Cardiac fibroblast (primary cell): ENCODE measurements at regions not wholly inside any gene's neighbourhood (a gene's known extent, or its start where the extent isn't known, plus 50 kb on each side); places are given as distances from the start of the nearest gene placed in this dataset.

Experiments
- DNase-seq, 2 donors: peaks; one replicate each; pipeline versions ENCODE4 v3.0.0 to v3.0.0-alpha.2; 2010; ENCODE audit warnings: low read depth in 2 of 2
- H3K4me3 ChIP-seq, 2 donors: replicated peaks in 1 of 2; 1 replicate in 1 of 2; 2 replicates in 1 of 2; pipeline ENCODE4 v1.5.1; 2011; ENCODE audit warnings: low read depth in 2 of 2, low read length in 2 of 2, mild to moderate bottlenecking in 2 of 2, moderate library complexity in 1 of 2
- TF ChIP-seq, protein P1 (sequence below): IDR thresholded peaks from one replicate; pipeline ENCODE4 v1.5.1; 2011; ENCODE audit warnings: low read depth, mild to moderate bottlenecking, low read length, inconsistent platforms

DNA sequence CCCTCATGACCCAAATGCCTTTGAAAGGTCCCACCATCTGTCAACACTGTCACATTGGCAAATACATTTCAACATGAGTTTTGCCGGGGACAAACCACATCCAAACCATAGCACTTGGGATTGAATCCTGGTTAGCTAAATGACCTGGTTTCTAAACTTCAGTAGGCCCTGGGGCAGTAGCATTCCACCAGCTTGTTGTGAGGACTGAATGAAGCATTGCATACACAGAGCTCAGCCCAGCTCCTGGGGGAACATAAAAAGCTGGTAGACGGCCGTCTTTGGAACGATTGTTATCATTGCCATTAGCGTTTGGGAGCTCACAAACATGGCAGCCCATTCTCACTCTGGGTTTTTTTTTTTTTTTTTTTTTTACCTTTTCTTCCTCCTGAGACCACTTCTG, 57.5 kb upstream of the CXCR4 start:
- no peak for DNase-seq
- H3K4me3 ChIP-seq = no peak overlapping the region
- TF ChIP-seq, protein P1, sequence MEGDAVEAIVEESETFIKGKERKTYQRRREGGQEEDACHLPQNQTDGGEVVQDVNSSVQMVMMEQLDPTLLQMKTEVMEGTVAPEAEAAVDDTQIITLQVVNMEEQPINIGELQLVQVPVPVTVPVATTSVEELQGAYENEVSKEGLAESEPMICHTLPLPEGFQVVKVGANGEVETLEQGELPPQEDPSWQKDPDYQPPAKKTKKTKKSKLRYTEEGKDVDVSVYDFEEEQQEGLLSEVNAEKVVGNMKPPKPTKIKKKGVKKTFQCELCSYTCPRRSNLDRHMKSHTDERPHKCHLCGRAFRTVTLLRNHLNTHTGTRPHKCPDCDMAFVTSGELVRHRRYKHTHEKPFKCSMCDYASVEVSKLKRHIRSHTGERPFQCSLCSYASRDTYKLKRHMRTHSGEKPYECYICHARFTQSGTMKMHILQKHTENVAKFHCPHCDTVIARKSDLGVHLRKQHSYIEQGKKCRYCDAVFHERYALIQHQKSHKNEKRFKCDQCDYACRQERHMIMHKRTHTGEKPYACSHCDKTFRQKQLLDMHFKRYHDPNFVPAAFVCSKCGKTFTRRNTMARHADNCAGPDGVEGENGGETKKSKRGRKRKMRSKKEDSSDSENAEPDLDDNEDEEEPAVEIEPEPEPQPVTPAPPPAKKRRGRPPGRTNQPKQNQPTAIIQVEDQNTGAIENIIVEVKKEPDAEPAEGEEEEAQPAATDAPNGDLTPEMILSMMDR = no peak

GRCh38 chr2:136173126-136173525, 55.2 kb upstream of the CXCR4 start:
- TF ChIP-seq, protein P1 = no peak
- DNase-seq = no peak
- H3K4me3 ChIP-seq = no peak overlapping the region

DNA sequence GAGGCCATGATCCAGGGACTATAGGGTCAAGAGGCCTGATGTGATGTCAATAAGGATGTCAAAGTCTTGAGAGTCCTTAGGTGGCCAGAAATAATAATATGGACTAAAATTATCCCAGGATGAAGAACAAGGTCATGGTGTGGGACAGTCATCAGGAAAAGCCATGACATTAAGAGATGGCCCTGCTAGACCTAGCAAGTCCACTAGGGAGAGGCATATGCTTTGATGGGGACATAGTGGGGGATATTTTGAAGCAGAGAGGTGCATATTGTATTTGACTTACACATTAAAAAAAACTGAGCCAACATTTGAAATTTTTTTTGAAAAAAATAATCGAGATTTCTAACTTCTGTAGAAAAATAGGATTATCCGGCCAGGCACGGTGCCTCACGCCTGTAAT, 53.3 kb upstream of the CXCR4 start:
- no peak for DNase-seq
- TF ChIP-seq, protein P1 = no peak
- no peak overlapping the region for H3K4me3 ChIP-seq

- H3K4me3 ChIP-seq = no peak overlapping the region
- no peak for DNase-seq
- TF ChIP-seq, protein P1 = no peak
Measured at GRCh38 chr2:136168720-136169119, 50.8 kb upstream of the CXCR4 start.

- no peak for DNase-seq
- H3K4me3 ChIP-seq = no peak overlapping the region
- TF ChIP-seq, protein P1 = no peak
Measured at GRCh38 chr2:136167721-136168475, 49.9 kb upstream of the CXCR4 start.
